T47D (cell line): ENCODE measurements at regions not wholly inside any gene's neighbourhood (a gene's known extent, or its start where the extent isn't known, plus 50 kb on each side); places are given as distances from the start of the nearest gene placed in this dataset.
"Not testable (repeated sequence)": the region's sequence is repeated elsewhere in the genome, so short reads cannot be mapped to it uniquely, and the experiment has no call there.

ENCODE experiments used
- DNase-seq, 2 experiments: peaks; one replicate each; pipeline versions ENCODE4 v3.0.0 to v3.0.0-alpha.2; 2011 to 2012; ENCODE audit warnings: low read depth in 1 of 2, low spot score in 1 of 2
- JUND ChIP-seq: IDR thresholded peaks from 2 replicates; pipeline ENCODE4 v1.6.1; 2012; ENCODE audit warnings: low read depth
- in situ Hi-C: cut with HindIII; loops from 2 replicates; pipeline ENCODE4 v1.10.0; 2016; ENCODE audit warnings: low sequenced_read_pairs, low pct_unique_long_range_greater_than_20kb

- in situ Hi-C loops: no loop called here
- no peak for DNase-seq
- TF ChIP-seq JUND: no peak
Measured at GRCh38 chr4:33085709-33086108, 2365.5 kb downstream of the PCDH7 start.

- TF ChIP-seq JUND: no peak
- no peak for DNase-seq
- in situ Hi-C loops: no loop called here
Measured at GRCh38 chr4:33086331-33086925, 2366.3 kb downstream of the PCDH7 start.

- in situ Hi-C loops: no loop called here
- DNase-seq: no peak
- no peak for TF ChIP-seq JUND
Measured at GRCh38 chr4:33088713-33089112, 2368.5 kb downstream of the PCDH7 start.

GRCh38 chr4:33090910-33091309 lies 2370.7 kb downstream of the PCDH7 start:
- no peak for DNase-seq
- TF ChIP-seq JUND: no peak
- in situ Hi-C loops: no loop called here

- no peak for TF ChIP-seq JUND
- DNase-seq: no peak
- in situ Hi-C loops: no loop called here
Measured at GRCh38 chr4:33091961-33092360, 2371.8 kb downstream of the PCDH7 start.

GRCh38 chr4:33104273-33104672 lies 2384.1 kb downstream of the PCDH7 start:
- in situ Hi-C loops: no loop called here
- DNase-seq: no peak

GRCh38 chr4:33107814-33108213 lies 2387.6 kb downstream of the PCDH7 start:
- no peak for TF ChIP-seq JUND
- no peak for DNase-seq
- in situ Hi-C loops: no loop called here

More at GRCh38 chr4:33104273-33104672, 2384.1 kb downstream of the PCDH7 start:
- no peak for TF ChIP-seq JUND

GRCh38 chr4:33111117-33111516 lies 2390.9 kb downstream of the PCDH7 start:
- TF ChIP-seq JUND: no peak
- DNase-seq: no peak
- in situ Hi-C loops: no loop called here

GRCh38 chr4:33116871-33117270 lies 2396.7 kb downstream of the PCDH7 start:
- no peak for DNase-seq
- TF ChIP-seq JUND: no peak
- in situ Hi-C loops: no loop called here

GRCh38 chr4:33126002-33126401 lies 2405.8 kb downstream of the PCDH7 start:
- no peak for TF ChIP-seq JUND
- in situ Hi-C loops: no loop called here
- no peak for DNase-seq

GRCh38 chr4:33130662-33131061 lies 2410.5 kb downstream of the PCDH7 start:
- DNase-seq, in situ Hi-C loops: not testable (repeated sequence)

GRCh38 chr4:33133723-33134122 lies 2413.6 kb downstream of the PCDH7 start:
- no peak for TF ChIP-seq JUND
- in situ Hi-C loops: no loop called here
- DNase-seq: no peak

- TF ChIP-seq JUND: no peak
- in situ Hi-C loops: no loop called here
- no peak for DNase-seq
Measured at GRCh38 chr4:33134366-33134765, 2414.2 kb downstream of the PCDH7 start.

- TF ChIP-seq JUND: no peak
- in situ Hi-C loops: no loop called here
- no peak for DNase-seq
Measured at GRCh38 chr4:33149658-33150524, 2429.7 kb downstream of the PCDH7 start.
